Duodenal mucosa (tissue), 2 donors: ENCODE measurements at regions not wholly inside any gene's neighbourhood (a gene's known extent, or its start where the extent isn't known, plus 50 kb on each side); places are given as distances from the start of the nearest gene placed in this dataset.

Experiments
- H3K27ac ChIP-seq: one replicate; pipeline ENCODE4 v1.7.0; 2013; ENCODE audit warnings: low read depth, low read length
- H3K27me3 ChIP-seq, 2 donors: one replicate each; pipeline ENCODE4 v1.7.0; 2013; ENCODE audit warnings: low read length in 2 of 2, control low read depth in 1 of 2; ENCODE audit not compliant: insufficient read depth in 2 of 2, control insufficient read depth in 1 of 2
- H3K36me3 ChIP-seq, 2 donors: one replicate each; pipeline ENCODE4 v1.7.0; 2013; ENCODE audit warnings: low read length in 2 of 2, control low read depth in 1 of 2; ENCODE audit not compliant: insufficient read depth in 2 of 2, control insufficient read depth in 1 of 2
- H3K4me1 ChIP-seq, 2 donors: one replicate each; pipeline ENCODE4 v1.7.0; 2013; ENCODE audit warnings: low read length in 2 of 2, control low read depth in 1 of 2; ENCODE audit not compliant: insufficient read depth in 2 of 2, control insufficient read depth in 1 of 2
- H3K4me3 ChIP-seq, 2 donors: one replicate each; pipeline ENCODE4 v1.7.0; 2013; ENCODE audit warnings: low read length in 2 of 2, low read depth in 1 of 2
- H3K9ac ChIP-seq, 2 donors: one replicate each; pipeline ENCODE4 v1.7.0; 2013; ENCODE audit warnings: low read length in 2 of 2, low read depth in 1 of 2
- H3K9me3 ChIP-seq, 2 donors: one replicate each; pipeline ENCODE4 v1.7.0; 2013; ENCODE audit warnings: low read length in 2 of 2, control low read depth in 1 of 2; ENCODE audit not compliant: control insufficient read depth in 1 of 2

GRCh38 chr2:120497261-120497977, 151.5 kb downstream of the INHBB start:
- H3K4me1 ChIP-seq = no peaks in the 10 kb centered on the region
- no peaks in the 10 kb centered on the region for H3K9me3 ChIP-seq
- H3K27me3 ChIP-seq = no peaks in the 10 kb centered on the region
- H3K36me3 ChIP-seq = no peaks in the 10 kb centered on the region
- H3K9ac ChIP-seq = no peak overlapping the region
- no peak overlapping the region for H3K4me3 ChIP-seq
- no peak overlapping the region for H3K27ac ChIP-seq

GRCh38 chr2:120498121-120498520, 152.2 kb downstream of the INHBB start:
- no peaks in the 10 kb centered on the region for H3K36me3 ChIP-seq
- no peak overlapping the region for H3K4me3 ChIP-seq
- H3K4me1 ChIP-seq = no peaks in the 10 kb centered on the region

GRCh38 chr2:120498576-120499394, 152.8 kb downstream of the INHBB start:
- no peaks in the 10 kb centered on the region for H3K27me3 ChIP-seq

More at GRCh38 chr2:120498121-120498520, 152.2 kb downstream of the INHBB start:
- no peaks in the 10 kb centered on the region for H3K27me3 ChIP-seq
- H3K9ac ChIP-seq = no peak overlapping the region
- H3K27ac ChIP-seq = no peak overlapping the region
- no peaks in the 10 kb centered on the region for H3K9me3 ChIP-seq

GRCh38 chr2:120499784-120500495, 154.0 kb downstream of the INHBB start:
- Histone ChIP-seq H3K9ac (no peak overlapping the region), H3K4me1 (peaks cover 0 to 11% of the 10 kb centered on the region in 2 donors), H3K27me3 (no peaks in the 10 kb centered on the region), H3K9me3 (no peaks in the 10 kb centered on the region), H3K36me3 (no peaks in the 10 kb centered on the region), H3K4me3 (no peak overlapping the region), H3K27ac (no peak overlapping the region)

More at GRCh38 chr2:120498576-120499394, 152.8 kb downstream of the INHBB start:
- H3K27ac ChIP-seq = no peak overlapping the region
- H3K36me3 ChIP-seq = no peaks in the 10 kb centered on the region
- no peak overlapping the region for H3K4me3 ChIP-seq
- H3K4me1 ChIP-seq = peaks cover 0 to 3% of the 10 kb centered on the region in 2 donors
- H3K9ac ChIP-seq = no peak overlapping the region
- H3K9me3 ChIP-seq = no peaks in the 10 kb centered on the region

- Histone ChIP-seq H3K36me3 (no peaks in the 10 kb centered on the region), H3K9ac (no peak overlapping the region), H3K27me3 (no peaks in the 10 kb centered on the region), H3K4me3 (no peak overlapping the region), H3K27ac (no peak overlapping the region), H3K9me3 (no peaks in the 10 kb centered on the region), H3K4me1 (peaks cover 0 to 11% of the 10 kb centered on the region in 2 donors)
Measured at GRCh38 chr2:120501591-120501990, 155.7 kb downstream of the INHBB start.

- H3K4me3 ChIP-seq = no peak overlapping the region
- peaks cover 0 to 11% of the 10 kb centered on the region in 2 donors for H3K4me1 ChIP-seq
- H3K27me3 ChIP-seq = no peaks in the 10 kb centered on the region
- no peaks in the 10 kb centered on the region for H3K9me3 ChIP-seq
- no peak overlapping the region for H3K27ac ChIP-seq
- H3K9ac ChIP-seq = no peak overlapping the region
- H3K36me3 ChIP-seq = no peaks in the 10 kb centered on the region
Measured at GRCh38 chr2:120502357-120502756, 156.4 kb downstream of the INHBB start.

- no peak overlapping the region for H3K9ac ChIP-seq
- H3K4me1 ChIP-seq = peaks cover 0 to 11% of the 10 kb centered on the region in 2 donors
- no peak overlapping the region for H3K27ac ChIP-seq
- no peak overlapping the region for H3K4me3 ChIP-seq
- H3K9me3 ChIP-seq = no peaks in the 10 kb centered on the region
- no peaks in the 10 kb centered on the region for H3K27me3 ChIP-seq
- no peaks in the 10 kb centered on the region for H3K36me3 ChIP-seq
Measured at GRCh38 chr2:120502761-120503160, 156.8 kb downstream of the INHBB start.

- Histone ChIP-seq H3K4me3 (no peak overlapping the region), H3K4me1 (peaks cover 0 to 11% of the 10 kb centered on the region in 2 donors), H3K9ac (no peak overlapping the region), H3K27me3 (no peaks in the 10 kb centered on the region), H3K36me3 (no peaks in the 10 kb centered on the region), H3K9me3 (no peaks in the 10 kb centered on the region), H3K27ac (no peak overlapping the region)
Measured at GRCh38 chr2:120503206-120503792, 157.4 kb downstream of the INHBB start.

- no peak overlapping the region for H3K27ac ChIP-seq
- peaks cover 0 to 11% of the 10 kb centered on the region in 2 donors for H3K4me1 ChIP-seq
- H3K4me3 ChIP-seq = no peak overlapping the region
- H3K9ac ChIP-seq = no peak overlapping the region
- H3K9me3 ChIP-seq = no peaks in the 10 kb centered on the region
- no peaks in the 10 kb centered on the region for H3K27me3 ChIP-seq
- H3K36me3 ChIP-seq = no peaks in the 10 kb centered on the region
Measured at GRCh38 chr2:120503793-120504571, 158.0 kb downstream of the INHBB start.
